ENCODE measurements at regions not wholly inside any gene's neighbourhood (a gene's known extent, or its start where the extent isn't known, plus 50 kb on each side); places are given as distances from the start of the nearest gene placed in this dataset.

DNA sequence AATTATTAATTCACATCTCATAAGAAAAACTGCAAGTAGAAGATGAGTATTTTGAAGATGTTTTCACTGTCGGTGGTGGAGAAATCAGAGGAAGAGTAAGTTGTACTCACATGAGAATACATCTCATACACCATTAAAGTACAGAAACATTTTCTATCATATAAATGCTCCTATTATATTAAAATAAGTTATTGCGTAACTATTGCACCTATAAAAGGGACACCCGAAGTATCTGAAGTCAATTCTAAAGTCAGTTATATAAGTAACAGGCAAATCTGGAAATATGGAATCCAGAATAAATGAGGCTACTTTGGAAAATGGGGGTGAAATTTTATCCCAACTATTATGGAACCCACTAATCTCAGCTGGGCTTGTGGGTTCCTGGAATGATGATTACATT lies 103.3 kb downstream of the FAM76B start:
- no peaks in the 10 kb centered on the region for H3F3A ChIP-seq (replicated peaks; ENCODE audit: insufficient read depth)
- H3K4me2 ChIP-seq = no peak overlapping the region
- TF ChIP-seq RCOR1 (IDR thresholded peaks at IDR 0.05; ENCODE audit: low read length) (no peak), SMC3 (IDR thresholded peaks at IDR 0.05; ENCODE audit: low read depth, low read length) (no peak), RXRA (IDR thresholded peaks at IDR 0.05; ENCODE audit: borderline replicate concordance, low read depth) (no peak), TAF1 (IDR thresholded peaks at IDR 0.05; ENCODE audit: borderline replicate concordance, low read depth, low read length) (no peak), SIN3A (IDR thresholded peaks at IDR 0.05; ENCODE audit: borderline replicate concordance, low read depth, low read length) (no peak), TCF12 (IDR thresholded peaks at IDR 0.05) (no peak)
- no peaks in the 10 kb centered on the region for H3K79me2 ChIP-seq (ENCODE audit: insufficient read depth)
- no peak overlapping the region for H3K9ac ChIP-seq
- H3K27me3 ChIP-seq (ENCODE audit: insufficient read depth) = no peaks in the 10 kb centered on the region
- no peak overlapping the region for H2AFZ ChIP-seq (ENCODE audit: low read depth)
- DNase-seq = no peak
- no peaks in the 10 kb centered on the region for H3K9me3 ChIP-seq
- 81% methylated on average over 3 of the region's 3 CpGs for WGBS (ENCODE audit: low lambda C conversion rate)
- no peak overlapping the region for H3K4me3 ChIP-seq (ENCODE audit: low read depth in 2 of 2, low read length in 1 of 2)
- no peaks in the 10 kb centered on the region for H3K36me3 ChIP-seq (replicated peaks in 1 of 2; ENCODE audit: control insufficient read depth in 1 of 2, insufficient read depth in 2 of 2, low read length in 1 of 2)
- ChIA-PET CTCF (interaction anchor here (1.2 kb wide), 1 partner anchor 20 kb away, joined by 4 read pairs; no protein-coding TSS in a partner anchor), POLR2A (no interaction called here)
- no peak overlapping the region for H3K27ac ChIP-seq (ENCODE audit: low read depth in 2 of 2, low read length in 1 of 2)
- no peaks in the 10 kb centered on the region; a peak in 2 of 4 replicates for H3K4me1 ChIP-seq (ENCODE audit: control insufficient read depth in 1 of 2, insufficient read depth in 2 of 2, low read depth in 1 of 2, low read length in 1 of 2)
- H3K9me2 ChIP-seq = no peaks in the 10 kb centered on the region
- no peaks in the 10 kb centered on the region for H4K20me1 ChIP-seq (ENCODE audit: insufficient read depth)

DNA sequence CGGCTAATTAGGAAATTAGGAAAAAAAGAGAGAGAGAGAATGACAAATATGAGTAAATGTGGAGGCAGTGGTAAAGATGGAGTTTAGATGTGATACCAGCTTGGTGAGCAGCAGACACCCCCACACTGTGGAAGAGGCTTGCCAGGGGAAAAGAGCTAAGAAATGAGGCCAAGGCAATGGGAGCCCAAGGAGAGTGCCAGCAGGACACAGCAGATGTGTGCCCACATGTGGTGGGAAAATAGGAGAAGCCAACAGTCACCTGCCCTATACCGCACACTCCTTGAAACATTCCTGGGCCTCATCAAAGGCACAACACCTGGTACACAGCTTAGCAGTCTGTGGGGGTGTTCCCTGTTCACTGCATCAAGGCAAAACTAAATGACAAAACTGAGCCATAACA lies 104.9 kb downstream of the FAM76B start:
- Histone ChIP-seq H3K4me1 (ENCODE audit: control insufficient read depth in 1 of 2, insufficient read depth in 2 of 2, low read depth in 1 of 2, low read length in 1 of 2) (no peaks in the 10 kb centered on the region; a peak in 2 of 4 replicates), H2AFZ (ENCODE audit: low read depth) (no peak overlapping the region), H3K27me3 (ENCODE audit: insufficient read depth) (no peaks in the 10 kb centered on the region), H3K79me2 (ENCODE audit: insufficient read depth) (no peaks in the 10 kb centered on the region), H3K27ac (ENCODE audit: low read depth in 2 of 2, low read length in 1 of 2) (no peak overlapping the region), H3K9me2 (no peaks in the 10 kb centered on the region), H3K4me2 (no peak overlapping the region), H4K20me1 (ENCODE audit: insufficient read depth) (no peaks in the 10 kb centered on the region), H3K36me3 (replicated peaks in 1 of 2; ENCODE audit: control insufficient read depth in 1 of 2, insufficient read depth in 2 of 2, low read length in 1 of 2) (no peaks in the 10 kb centered on the region), H3F3A (replicated peaks; ENCODE audit: insufficient read depth) (no peaks in the 10 kb centered on the region), H3K9me3 (no peaks in the 10 kb centered on the region), H3K4me3 (ENCODE audit: low read depth in 2 of 2, low read length in 1 of 2) (no peak overlapping the region), H3K9ac (no peak overlapping the region)
- DNase-seq = no peak
- POLR2A ChIA-PET = no interaction called here
- WGBS (ENCODE audit: low lambda C conversion rate) = 67% methylated on average over 1 of the region's 2 CpGs
- no peak for TF ChIP-seq FOXM1 (IDR thresholded peaks at IDR 0.05; ENCODE audit: low read depth)
- no peak for TF ChIP-seq RCOR1 (IDR thresholded peaks at IDR 0.05; ENCODE audit: low read length)
- no peak for TF ChIP-seq TCF12 (IDR thresholded peaks at IDR 0.05)
- TF ChIP-seq GABPA (IDR thresholded peaks at IDR 0.05; ENCODE audit: low read depth) = no peak
- TF ChIP-seq ELF1 (IDR thresholded peaks at IDR 0.05) = no peak
- no peak for TF ChIP-seq RAD21 (IDR thresholded peaks at IDR 0.05; ENCODE audit: low read length)
- no peak for TF ChIP-seq GATA2 (CRISPR knock-in tag; IDR thresholded peaks at IDR 0.05)
- TF ChIP-seq JUND (IDR thresholded peaks at IDR 0.05) = no peak
- TF ChIP-seq, protein P1, sequence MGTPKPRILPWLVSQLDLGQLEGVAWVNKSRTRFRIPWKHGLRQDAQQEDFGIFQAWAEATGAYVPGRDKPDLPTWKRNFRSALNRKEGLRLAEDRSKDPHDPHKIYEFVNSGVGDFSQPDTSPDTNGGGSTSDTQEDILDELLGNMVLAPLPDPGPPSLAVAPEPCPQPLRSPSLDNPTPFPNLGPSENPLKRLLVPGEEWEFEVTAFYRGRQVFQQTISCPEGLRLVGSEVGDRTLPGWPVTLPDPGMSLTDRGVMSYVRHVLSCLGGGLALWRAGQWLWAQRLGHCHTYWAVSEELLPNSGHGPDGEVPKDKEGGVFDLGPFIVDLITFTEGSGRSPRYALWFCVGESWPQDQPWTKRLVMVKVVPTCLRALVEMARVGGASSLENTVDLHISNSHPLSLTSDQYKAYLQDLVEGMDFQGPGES (IDR thresholded peaks at IDR 0.05; ENCODE audit: low read depth, low read length) = no peak
- no peak for TF ChIP-seq EP300 (IDR thresholded peaks at IDR 0.05; ENCODE audit: borderline replicate concordance in 1 of 2, low read depth in 1 of 2, low read length in 1 of 2)
- CTCF ChIA-PET = interaction anchor here (0.9 to 1.1 kb wide), 2 partner anchors 21 to 530 kb away, joined by 3 read pairs; no protein-coding TSS in a partner anchor
